Mucosa of descending colon (tissue), 3 donors: ENCODE measurements at regions not wholly inside any gene's neighbourhood (a gene's known extent, or its start where the extent isn't known, plus 50 kb on each side); places are given as distances from the start of the nearest gene placed in this dataset.
"Not testable (repeated sequence)": the region's sequence is repeated elsewhere in the genome, so short reads cannot be mapped to it uniquely, and the experiment has no call there.

Experiments
- ATAC-seq: fragments of 200-7000 bp; cut with Tn5 transposase; one replicate; pipeline ENCODE4 v1.9.1; 2020; ENCODE audit warnings: mild to moderate bottlenecking, moderate library complexity
- DNase-seq, 3 donors: peaks; one replicate each; pipeline ENCODE4 v3.0.0-alpha.2; 2020
- H3K36me3 ChIP-seq: fragments of 200-600 bp; one replicate; pipeline ENCODE4 v1.8.0; 2021; ENCODE audit warnings: low read depth, mild to moderate bottlenecking
- H3K4me1 ChIP-seq: fragments of 200-600 bp; one replicate; pipeline ENCODE4 v1.8.0; 2021; ENCODE audit warnings: low read depth, mild to moderate bottlenecking
- H3K4me3 ChIP-seq: fragments of 200-600 bp; one replicate; pipeline ENCODE4 v1.8.0; 2021; ENCODE audit warnings: mild to moderate bottlenecking
- H3K9me3 ChIP-seq: fragments of 200-600 bp; one replicate; pipeline ENCODE4 v1.8.0; 2021; ENCODE audit warnings: mild to moderate bottlenecking
- CTCF ChIP-seq: fragments of 200-600 bp; IDR thresholded peaks from one replicate; pipeline ENCODE4 v1.8.0; 2022; ENCODE audit warnings: antibody characterized with exemption, mild to moderate bottlenecking
- intact Hi-C, 2 donors: fragments of 100-400 bp; cut with DNase I in 1 of 2; cut with micrococcal nuclease in 1 of 2; formaldehyde crosslinking; loops; one replicate each; pipeline versions ENCODE4 v1.11.0 to v1.11.1; 2022; cut with DNase I, micrococcal nuclease
- donor health status: DM: no; HTN: no; CAD: no; lungs with moderate emphysema.
- donor health status: DM: no; HTN: no; CAD: no.
- donor health status: DM: no; HTN: yes; CAD: no.

- intact Hi-C loops = no loop called here
- no peak overlapping the region for H3K4me3 ChIP-seq
- no peak for ATAC-seq
Measured at GRCh38 chr9:32180597-32180996, 203.8 kb upstream of the ACO1 start.

GRCh38 chr9:32200241-32200640 is 184.2 kb upstream of the ACO1 start:
- Histone ChIP-seq H3K4me1 (no peaks in the 10 kb centered on the region), H3K36me3 (no peaks in the 10 kb centered on the region), H3K4me3 (no peak overlapping the region), H3K9me3 (no peaks in the 10 kb centered on the region)
- TF ChIP-seq CTCF = no peak
- no peak for ATAC-seq
- intact Hi-C loops = no loop called here
- no peak for DNase-seq

More at GRCh38 chr9:32180597-32180996, 203.8 kb upstream of the ACO1 start:
- no peak for DNase-seq
- Histone ChIP-seq H3K9me3 (no peaks in the 10 kb centered on the region), H3K36me3 (no peaks in the 10 kb centered on the region), H3K4me1 (no peaks in the 10 kb centered on the region)
- no peak for TF ChIP-seq CTCF

GRCh38 chr9:32200896-32201295 is 183.5 kb upstream of the ACO1 start:
- H3K4me3 ChIP-seq = no peak overlapping the region
- H3K4me1 ChIP-seq = no peaks in the 10 kb centered on the region
- no peaks in the 10 kb centered on the region for H3K9me3 ChIP-seq
- no peak for TF ChIP-seq CTCF
- DNase-seq = no peak
- ATAC-seq = no peak
- H3K36me3 ChIP-seq = no peaks in the 10 kb centered on the region
- intact Hi-C loops = no loop called here

GRCh38 chr9:32209164-32209563 is 175.3 kb upstream of the ACO1 start:
- H3K4me3 ChIP-seq, H3K4me1 ChIP-seq, intact Hi-C loops, DNase-seq, H3K9me3 ChIP-seq, ATAC-seq, H3K36me3 ChIP-seq: not testable (repeated sequence)

GRCh38 chr9:32218100-32218767 is 166.2 kb upstream of the ACO1 start:
- intact Hi-C loops = no loop called here
- ATAC-seq (no peak), DNase-seq (no peak)
- no peaks in the 10 kb centered on the region for H3K36me3 ChIP-seq
- no peaks in the 10 kb centered on the region for H3K4me1 ChIP-seq
- no peak overlapping the region for H3K4me3 ChIP-seq
- TF ChIP-seq CTCF = no peak
- no peaks in the 10 kb centered on the region for H3K9me3 ChIP-seq

- no peak for DNase-seq
- Histone ChIP-seq H3K36me3 (no peaks in the 10 kb centered on the region), H3K4me1 (no peaks in the 10 kb centered on the region), H3K9me3 (no peaks in the 10 kb centered on the region), H3K4me3 (no peak overlapping the region)
- ATAC-seq = no peak
- intact Hi-C loops = no loop called here
- no peak for TF ChIP-seq CTCF
Measured at GRCh38 chr9:32220750-32221149, 163.7 kb upstream of the ACO1 start.
